ENCODE measurements at regions not wholly inside any gene's neighbourhood (a gene's known extent, or its start where the extent isn't known, plus 50 kb on each side); places are given as distances from the start of the nearest gene placed in this dataset.

GRCh38 chr17:77394540-77395295 is 253.9 kb downstream of the SEC14L1 start:
- TF ChIP-seq POLR2A (IDR thresholded peaks at IDR 0.05) (no peak), EP300 (IDR thresholded peaks at IDR 0.05; ENCODE audit: low read depth) (no peak), POLR2AphosphoS5 (IDR thresholded peaks at IDR 0.05) (no peak)

Measured in transverse colon (tissue), 3 donors.